Upper lobe of left lung (tissue), 4 donors: ENCODE measurements at regions not wholly inside any gene's neighbourhood (a gene's known extent, or its start where the extent isn't known, plus 50 kb on each side); places are given as distances from the start of the nearest gene placed in this dataset.

Experiments
- CTCF ChIP-seq, 6 experiments: fragments of 450-650 bp in 4 of 6; fragments of 200-600 bp in 2 of 6; sonication (generic) in 2 of 6; IDR thresholded peaks; one replicate each; pipeline ENCODE4 v1.5.1; 2016 to 2019; ENCODE audit warnings: antibody characterized with exemption in 6 of 6
- POLR2A ChIP-seq, 4 donors: fragments of 450-650 bp; IDR thresholded peaks; one replicate each; pipeline ENCODE4 v1.5.1; 2016 to 2017; ENCODE audit warnings: antibody characterized with exemption in 4 of 4, mild to moderate bottlenecking in 2 of 4

DNA sequence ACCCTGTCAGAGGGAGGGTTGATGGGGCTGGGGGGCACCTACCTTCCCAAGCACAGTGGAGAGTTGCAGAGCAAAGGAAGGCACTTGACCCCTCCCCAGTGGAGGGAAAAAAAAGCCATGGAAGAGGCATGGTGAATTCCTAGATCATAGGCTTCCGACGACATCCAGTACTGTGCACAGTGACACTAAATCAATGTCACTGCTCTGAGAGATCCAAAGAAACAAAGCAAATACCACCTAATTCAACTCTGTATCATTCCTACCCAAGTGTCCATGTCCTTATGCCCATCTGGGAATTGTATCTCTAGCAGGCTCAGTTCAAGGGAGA is 344.2 kb upstream of the NCAM1 start:
- TF ChIP-seq CTCF (IDR thresholded peaks at IDR 0.05) (no peak), POLR2A (IDR thresholded peaks at IDR 0.05) (no peak)
